ENCODE measurements at regions not wholly inside any gene's neighbourhood (a gene's known extent, or its start where the extent isn't known, plus 50 kb on each side); places are given as distances from the start of the nearest gene placed in this dataset.

GRCh38 chr14:95466506-95466905 is 49.9 kb downstream of the SYNE3 start:
- DNase-seq (ENCODE audit: low spot score), result no peak
- TF ChIP-seq, protein P1, sequence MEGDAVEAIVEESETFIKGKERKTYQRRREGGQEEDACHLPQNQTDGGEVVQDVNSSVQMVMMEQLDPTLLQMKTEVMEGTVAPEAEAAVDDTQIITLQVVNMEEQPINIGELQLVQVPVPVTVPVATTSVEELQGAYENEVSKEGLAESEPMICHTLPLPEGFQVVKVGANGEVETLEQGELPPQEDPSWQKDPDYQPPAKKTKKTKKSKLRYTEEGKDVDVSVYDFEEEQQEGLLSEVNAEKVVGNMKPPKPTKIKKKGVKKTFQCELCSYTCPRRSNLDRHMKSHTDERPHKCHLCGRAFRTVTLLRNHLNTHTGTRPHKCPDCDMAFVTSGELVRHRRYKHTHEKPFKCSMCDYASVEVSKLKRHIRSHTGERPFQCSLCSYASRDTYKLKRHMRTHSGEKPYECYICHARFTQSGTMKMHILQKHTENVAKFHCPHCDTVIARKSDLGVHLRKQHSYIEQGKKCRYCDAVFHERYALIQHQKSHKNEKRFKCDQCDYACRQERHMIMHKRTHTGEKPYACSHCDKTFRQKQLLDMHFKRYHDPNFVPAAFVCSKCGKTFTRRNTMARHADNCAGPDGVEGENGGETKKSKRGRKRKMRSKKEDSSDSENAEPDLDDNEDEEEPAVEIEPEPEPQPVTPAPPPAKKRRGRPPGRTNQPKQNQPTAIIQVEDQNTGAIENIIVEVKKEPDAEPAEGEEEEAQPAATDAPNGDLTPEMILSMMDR (IDR thresholded peaks at IDR 0.05; ENCODE audit: extremely low read depth, insufficient read depth, missing control alignments), result no peak
- in situ Hi-C loops (cut with MboI; ENCODE audit: low pct_unique_long_range_greater_than_20kb, low sequenced_read_pairs, unreplicated experiment), result no loop called here

GRCh38 chr14:95465936-95466335 is 50.5 kb downstream of the SYNE3 start:
- TF ChIP-seq, protein P1 (IDR thresholded peaks at IDR 0.05; ENCODE audit: extremely low read depth, insufficient read depth, missing control alignments), result no peak
- in situ Hi-C loops (cut with MboI; ENCODE audit: low pct_unique_long_range_greater_than_20kb, low sequenced_read_pairs, unreplicated experiment), result no loop called here
- no peak for DNase-seq (ENCODE audit: low spot score)

- in situ Hi-C loops (cut with MboI; ENCODE audit: low pct_unique_long_range_greater_than_20kb, low sequenced_read_pairs, unreplicated experiment), result no loop called here
- DNase-seq (ENCODE audit: low spot score), result no peak
- TF ChIP-seq, protein P1 (IDR thresholded peaks at IDR 0.05; ENCODE audit: extremely low read depth, insufficient read depth, missing control alignments), result no peak
Measured at GRCh38 chr14:95465358-95465757, 51.1 kb downstream of the SYNE3 start.

- TF ChIP-seq, protein P1 (IDR thresholded peaks at IDR 0.05; ENCODE audit: extremely low read depth, insufficient read depth, missing control alignments), result no peak
- DNase-seq (ENCODE audit: low spot score), result no peak
- in situ Hi-C loops (cut with MboI; ENCODE audit: low pct_unique_long_range_greater_than_20kb, low sequenced_read_pairs, unreplicated experiment), result no loop called here
Measured at GRCh38 chr14:95464514-95464913, 51.9 kb downstream of the SYNE3 start.

- in situ Hi-C loops (cut with MboI; ENCODE audit: low pct_unique_long_range_greater_than_20kb, low sequenced_read_pairs, unreplicated experiment), result no loop called here
- no peak for DNase-seq (ENCODE audit: low spot score)
- TF ChIP-seq, protein P1 (IDR thresholded peaks at IDR 0.05; ENCODE audit: extremely low read depth, insufficient read depth, missing control alignments), result no peak
Measured at GRCh38 chr14:95464103-95464502, 52.3 kb downstream of the SYNE3 start.

- DNase-seq (ENCODE audit: low spot score), result no peak
- in situ Hi-C loops (cut with MboI; ENCODE audit: low pct_unique_long_range_greater_than_20kb, low sequenced_read_pairs, unreplicated experiment), result no loop called here
- TF ChIP-seq, protein P1 (IDR thresholded peaks at IDR 0.05; ENCODE audit: extremely low read depth, insufficient read depth, missing control alignments), result no peak
Measured at GRCh38 chr14:95463171-95463901, 53.1 kb downstream of the SYNE3 start.
